Activated CD4-positive, alpha-beta T cell treated with anti-CD3 and anti-CD28 coated beads, Interleukin-2, amount 50 U/mL, for 16 hours (primary cell): ENCODE measurements at regions not wholly inside any gene's neighbourhood (a gene's known extent, or its start where the extent isn't known, plus 50 kb on each side); places are given as distances from the start of the nearest gene placed in this dataset.
"Not testable (repeated sequence)": the region's sequence is repeated elsewhere in the genome, so short reads cannot be mapped to it uniquely, and the experiment has no call there.

Source experiments
- DNase-seq: peaks from one replicate; pipeline ENCODE4 v3.0.0-alpha.2; 2020

- DNase-seq: no peak
Measured at GRCh38 chr1:188958461-188959115, 1519.1 kb downstream of the BRINP3 start.

- DNase-seq: no peak
Measured at GRCh38 chr1:188986745-188987417, 1490.8 kb downstream of the BRINP3 start.

- DNase-seq: no peak
Measured at GRCh38 chr1:188988589-188988988, 1489.1 kb downstream of the BRINP3 start.

- DNase-seq: no peak
Measured at GRCh38 chr1:188991221-188991930, 1486.3 kb downstream of the BRINP3 start.

GRCh38 chr1:189007824-189008223, 1469.8 kb downstream of the BRINP3 start:
- no peak for DNase-seq

GRCh38 chr1:189021577-189021976, 1456.1 kb downstream of the BRINP3 start:
- DNase-seq: no peak

- no peak for DNase-seq
Measured at GRCh38 chr1:189022015-189022414, 1455.6 kb downstream of the BRINP3 start.

GRCh38 chr1:189027512-189027911, 1450.2 kb downstream of the BRINP3 start:
- no peak for DNase-seq

GRCh38 chr1:189033169-189033568, 1444.5 kb downstream of the BRINP3 start:
- no peak for DNase-seq

GRCh38 chr1:189036628-189037027, 1441.0 kb downstream of the BRINP3 start:
- no peak for DNase-seq

- no peak for DNase-seq
Measured at GRCh38 chr1:189046127-189046526, 1431.5 kb downstream of the BRINP3 start.

GRCh38 chr1:189084811-189085210, 1392.9 kb downstream of the BRINP3 start:
- no peak for DNase-seq

- DNase-seq: no peak
Measured at GRCh38 chr1:189103956-189104355, 1373.7 kb downstream of the BRINP3 start.

- no peak for DNase-seq
Measured at GRCh38 chr1:189117072-189117770, 1360.4 kb downstream of the BRINP3 start.

- DNase-seq: no peak
Measured at GRCh38 chr1:189121941-189122340, 1355.7 kb downstream of the BRINP3 start.

GRCh38 chr1:189125694-189126093, 1352.0 kb downstream of the BRINP3 start:
- DNase-seq: no peak

- no peak for DNase-seq
Measured at GRCh38 chr1:189131576-189131975, 1346.1 kb downstream of the BRINP3 start.

- not testable (repeated sequence) for DNase-seq
Measured at GRCh38 chr1:189139748-189140147, 1337.9 kb downstream of the BRINP3 start.

GRCh38 chr1:189141056-189141455, 1336.6 kb downstream of the BRINP3 start:
- DNase-seq: no peak

- DNase-seq: no peak
Measured at GRCh38 chr1:189149547-189150375, 1327.9 kb downstream of the BRINP3 start.

- DNase-seq: no peak
Measured at GRCh38 chr1:189150624-189151023, 1327.0 kb downstream of the BRINP3 start.

- DNase-seq: no peak
Measured at GRCh38 chr1:189151361-189151760, 1326.3 kb downstream of the BRINP3 start.
